GM19372 (cell line): ENCODE measurements at regions not wholly inside any gene's neighbourhood (a gene's known extent, or its start where the extent isn't known, plus 50 kb on each side); places are given as distances from the start of the nearest gene placed in this dataset.

Experiments
- ATAC-seq: cut with Tn5 transposase; IDR thresholded peaks from one replicate; pipeline ENCODE4 v1.9.1; 2021; ENCODE audit warnings: mild to moderate bottlenecking, low read depth, moderate library complexity; ENCODE audit not compliant: unreplicated experiment

DNA sequence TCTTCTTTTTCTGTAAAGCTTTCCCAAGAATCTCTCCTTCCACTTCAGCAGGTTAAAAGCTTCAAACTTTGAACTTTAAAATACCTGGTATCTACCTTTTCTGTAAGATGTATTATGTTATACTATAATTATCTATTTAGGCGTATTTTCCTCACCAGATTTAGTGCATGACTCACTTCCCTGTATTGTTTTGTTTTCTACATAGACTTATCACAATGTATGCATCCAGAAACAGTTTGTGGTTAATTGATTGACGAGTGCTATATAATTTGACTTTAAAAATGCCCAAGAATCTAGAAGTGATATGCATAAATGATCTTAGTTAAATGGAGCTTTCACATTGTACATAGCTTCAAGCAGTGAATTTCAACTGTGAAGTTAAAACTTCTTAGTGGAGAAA is 473.9 kb upstream of the CDH2 start:
- ATAC-seq = no peak

DNA sequence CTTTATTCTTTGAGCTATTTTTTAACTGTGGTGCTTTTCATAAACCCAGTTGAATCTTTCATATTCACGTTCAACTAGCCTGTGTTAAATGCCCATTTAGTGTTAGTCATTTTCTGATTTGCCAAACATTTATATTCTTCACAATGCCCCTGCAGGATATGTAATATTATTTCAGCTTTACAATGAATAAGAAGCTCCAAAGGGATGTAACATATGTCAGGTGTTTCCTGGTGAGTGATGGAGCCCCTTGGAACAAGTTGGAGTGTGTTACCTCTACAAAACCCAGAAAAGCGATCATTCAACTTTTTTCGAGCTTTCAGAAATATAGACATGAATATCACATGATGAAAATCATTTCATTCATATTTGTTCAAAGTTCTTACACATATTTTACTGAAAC is 471.0 kb upstream of the CDH2 start:
- no peak for ATAC-seq

DNA sequence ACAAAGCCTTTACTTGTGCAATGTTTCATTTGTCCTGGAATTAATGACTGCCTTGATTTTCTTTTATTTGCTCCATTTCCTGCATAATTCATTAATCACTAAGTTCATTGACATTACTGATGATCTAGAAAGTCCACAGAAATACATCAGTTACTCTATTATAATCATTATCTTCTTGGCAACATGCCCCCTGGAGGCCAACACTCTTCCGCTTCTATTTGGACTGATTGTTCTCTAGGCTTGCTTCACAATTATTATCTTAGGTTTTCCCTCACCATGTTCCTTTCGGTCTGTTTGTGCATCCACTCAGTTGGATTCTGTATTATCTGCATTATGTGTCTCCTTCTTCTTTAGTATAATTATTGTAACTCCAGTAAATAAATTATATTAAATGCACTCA is 461.0 kb upstream of the CDH2 start:
- no peak for ATAC-seq

- no peak for ATAC-seq
Measured at GRCh38 chr18:28635530-28635929, 458.6 kb upstream of the CDH2 start.

- no peak for ATAC-seq
Measured at GRCh38 chr18:28626756-28627155, 449.8 kb upstream of the CDH2 start.

GRCh38 chr18:28607991-28608390 is 431.1 kb upstream of the CDH2 start:
- ATAC-seq = no peak

DNA sequence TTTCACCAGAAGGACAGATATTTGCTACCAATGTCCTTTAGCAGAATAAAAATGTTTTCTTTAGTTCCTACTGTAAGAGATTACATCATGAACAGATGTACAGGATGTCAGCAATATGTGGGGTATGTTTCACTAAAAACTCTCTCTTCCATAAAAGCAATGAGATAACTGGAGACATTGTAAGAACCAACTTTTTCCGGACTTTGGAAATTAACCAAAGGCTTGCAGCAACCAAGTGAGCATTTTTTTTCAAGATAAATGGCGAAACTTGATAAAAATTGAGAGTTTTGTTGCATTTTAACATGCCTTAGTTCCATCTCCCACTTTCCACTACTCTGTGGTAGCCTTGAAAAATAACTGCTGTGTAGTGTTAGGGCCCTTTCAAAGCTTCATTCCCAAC is 429.8 kb upstream of the CDH2 start:
- ATAC-seq = no peak

GRCh38 chr18:28602391-28602790 is 425.5 kb upstream of the CDH2 start:
- ATAC-seq = no peak

DNA sequence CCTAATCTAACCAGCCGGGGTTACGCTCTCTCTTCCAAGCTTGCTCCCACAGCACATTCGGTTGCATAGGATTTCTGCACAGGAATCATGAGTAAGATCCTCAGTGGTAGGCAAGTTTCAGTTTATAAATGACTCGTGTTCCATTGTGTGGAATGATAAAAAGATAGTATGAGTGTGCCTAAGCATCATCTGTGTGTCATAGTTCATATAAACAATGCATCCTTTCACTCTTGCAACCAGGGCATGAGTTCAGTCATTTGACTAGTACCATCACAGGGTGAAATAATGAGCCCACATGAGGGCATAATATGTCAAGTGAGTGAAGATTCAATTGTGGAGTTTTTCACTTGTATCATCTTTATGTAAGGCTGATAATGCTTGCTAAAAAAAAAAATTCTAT is 417.1 kb upstream of the CDH2 start:
- no peak for ATAC-seq

GRCh38 chr18:28588884-28589549 is 412.1 kb upstream of the CDH2 start:
- ATAC-seq = no peak

- ATAC-seq = no peak
Measured at GRCh38 chr18:28584731-28585130, 407.8 kb upstream of the CDH2 start.

GRCh38 chr18:28582724-28583123 is 405.8 kb upstream of the CDH2 start:
- no peak for ATAC-seq

GRCh38 chr18:28581521-28582071 is 404.7 kb upstream of the CDH2 start:
- no peak for ATAC-seq

DNA sequence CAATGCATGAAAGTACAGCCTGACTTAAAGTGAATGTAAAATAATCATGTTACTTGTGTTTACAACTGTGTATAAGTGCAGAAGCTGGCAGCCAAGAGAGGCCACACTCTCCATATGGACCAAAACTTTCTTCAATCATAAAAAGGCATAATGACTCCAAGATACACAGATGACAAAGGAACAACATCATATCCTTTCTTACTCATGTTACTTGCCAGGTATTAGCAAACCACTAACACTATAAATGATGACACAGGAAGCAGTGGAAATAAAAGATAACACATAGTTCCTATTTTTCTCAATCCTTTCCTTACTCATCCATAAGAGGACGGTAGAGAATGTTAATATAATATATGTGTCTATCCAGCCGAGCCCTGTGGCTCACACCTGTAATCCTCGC is 400.0 kb upstream of the CDH2 start:
- ATAC-seq = no peak

DNA sequence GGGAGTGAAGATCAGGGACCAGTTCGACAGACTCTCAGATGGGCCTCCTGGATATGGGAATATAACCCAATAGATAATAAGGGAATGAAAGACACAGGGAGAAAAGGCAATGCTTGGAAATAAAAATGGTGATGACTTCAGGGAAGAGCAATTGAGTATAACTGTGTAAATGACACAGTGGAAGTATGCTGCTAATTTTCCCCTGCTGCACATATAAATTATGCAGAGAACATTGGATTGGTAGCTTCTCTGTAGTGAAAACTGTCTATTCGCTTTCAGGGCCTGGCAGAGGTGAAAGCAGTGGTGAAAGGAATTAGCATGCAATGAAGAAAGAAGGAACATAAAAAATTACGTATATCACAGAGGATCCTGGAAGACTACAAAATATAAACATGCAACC is 398.2 kb upstream of the CDH2 start:
- ATAC-seq = no peak

DNA sequence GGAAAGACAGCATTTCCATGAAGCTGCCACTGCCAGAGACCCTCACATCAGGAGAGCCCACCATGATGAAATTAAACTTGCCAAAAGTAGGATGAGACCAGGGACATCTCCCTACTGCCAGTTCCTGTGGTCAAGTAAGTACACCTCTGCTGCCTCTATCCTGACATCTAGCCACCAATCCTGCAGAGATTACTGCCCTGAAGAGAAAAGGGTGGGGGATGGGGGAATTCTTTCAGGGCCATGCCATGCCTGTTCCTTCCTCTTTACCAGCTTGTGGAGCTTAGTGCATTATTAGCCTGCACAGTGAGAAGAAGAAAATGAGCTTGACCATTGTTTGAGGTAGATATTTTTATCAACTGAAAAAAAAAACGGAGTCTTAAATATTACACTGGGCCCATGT is 397.2 kb upstream of the CDH2 start:
- ATAC-seq = no peak

- no peak for ATAC-seq
Measured at GRCh38 chr18:28571929-28572328, 395.0 kb upstream of the CDH2 start.

GRCh38 chr18:28560331-28560730 is 383.4 kb upstream of the CDH2 start:
- ATAC-seq = no peak

DNA sequence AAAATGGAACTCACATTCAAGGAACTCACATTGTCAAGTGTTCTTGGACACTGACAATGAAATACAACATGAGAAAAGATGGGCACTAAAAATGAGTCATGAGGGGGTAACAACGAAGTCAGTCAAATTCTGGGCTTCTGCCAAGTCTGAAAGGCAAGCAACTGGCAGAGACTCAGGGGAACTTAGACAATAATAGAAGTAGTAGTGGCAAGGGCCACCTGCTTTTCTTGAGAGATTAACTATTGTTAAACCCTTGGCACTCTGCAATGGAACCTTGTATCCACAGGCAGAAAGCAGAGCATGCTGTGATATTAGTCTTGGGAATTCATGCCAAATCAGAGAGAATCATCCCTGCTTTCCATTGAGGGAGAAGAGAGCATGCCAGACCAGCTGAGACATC is 382.6 kb upstream of the CDH2 start:
- ATAC-seq = no peak

GRCh38 chr18:28541934-28542333 is 365.0 kb upstream of the CDH2 start:
- ATAC-seq = no peak

DNA sequence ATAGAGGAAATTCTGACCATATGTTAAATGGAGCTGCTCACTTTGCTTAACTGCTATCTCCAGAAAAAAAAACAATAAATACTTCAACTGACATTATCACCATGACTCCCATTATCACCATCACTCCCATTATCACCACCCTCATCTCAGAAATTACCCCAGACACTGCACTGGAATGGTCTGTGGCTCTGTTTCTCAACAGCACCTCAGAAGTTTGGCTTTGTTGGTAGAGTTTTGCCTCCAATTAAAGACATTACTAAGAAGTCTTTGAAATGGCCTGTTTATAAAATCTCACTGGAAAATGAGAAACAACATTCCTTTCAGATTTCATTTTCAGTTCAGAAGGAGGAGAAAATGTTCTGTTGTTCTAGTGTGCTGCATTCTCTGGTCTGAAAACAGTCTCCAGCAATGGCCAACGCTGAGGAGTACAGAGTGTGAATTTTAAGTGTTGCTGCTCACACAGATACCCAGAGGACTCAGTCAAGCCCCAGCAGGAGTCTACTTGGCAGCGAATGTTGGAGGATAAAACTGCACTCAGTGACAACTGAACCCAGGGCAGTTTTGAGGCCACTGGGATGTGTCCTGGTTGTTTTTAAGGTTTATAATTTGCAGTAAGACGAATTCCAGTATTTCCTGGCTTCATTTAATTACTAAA is 364.5 kb upstream of the CDH2 start:
- no peak for ATAC-seq

DNA sequence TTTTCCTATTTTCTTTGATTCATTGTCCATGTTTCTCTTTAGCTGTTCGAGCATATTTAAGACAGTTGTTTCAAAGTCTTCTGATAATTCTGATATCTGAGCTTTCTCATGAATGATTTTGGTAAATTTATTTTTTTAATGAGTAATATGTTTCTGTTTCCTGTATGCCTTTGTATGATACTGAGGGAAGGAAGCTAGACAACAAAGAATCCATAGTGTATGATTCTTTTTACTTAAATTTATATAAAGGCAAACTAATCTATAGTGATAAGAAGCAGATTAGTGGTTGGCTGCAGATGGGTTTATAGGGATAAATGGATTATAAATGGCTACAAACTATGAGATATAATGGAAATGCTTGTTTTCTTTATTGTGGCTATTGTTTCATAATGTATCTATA is 352.7 kb upstream of the CDH2 start:
- no peak for ATAC-seq
